ENCODE measurements at regions not wholly inside any gene's neighbourhood (a gene's known extent, or its start where the extent isn't known, plus 50 kb on each side); places are given as distances from the start of the nearest gene placed in this dataset.

DNA sequence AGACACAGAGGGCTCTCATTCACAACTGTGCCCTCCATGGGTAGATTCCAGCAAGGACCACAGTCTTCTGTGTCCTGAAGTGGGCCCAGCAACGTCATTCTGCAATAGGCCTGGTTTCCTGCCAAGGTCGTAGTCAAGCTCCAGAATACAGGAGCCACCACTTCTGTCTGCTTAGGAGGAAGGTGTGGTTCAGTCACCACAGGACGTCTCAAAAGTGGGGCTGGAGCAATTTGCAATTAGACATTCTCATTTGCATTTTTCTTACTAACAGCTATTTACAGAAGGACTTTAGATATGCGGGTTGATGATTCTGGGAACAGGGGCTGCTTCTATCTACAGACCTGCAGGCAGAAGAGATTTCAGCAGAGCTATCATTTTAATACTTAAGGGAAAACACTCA, 58.7 kb upstream of the MYRIP start:
- TF ChIP-seq, protein P1, sequence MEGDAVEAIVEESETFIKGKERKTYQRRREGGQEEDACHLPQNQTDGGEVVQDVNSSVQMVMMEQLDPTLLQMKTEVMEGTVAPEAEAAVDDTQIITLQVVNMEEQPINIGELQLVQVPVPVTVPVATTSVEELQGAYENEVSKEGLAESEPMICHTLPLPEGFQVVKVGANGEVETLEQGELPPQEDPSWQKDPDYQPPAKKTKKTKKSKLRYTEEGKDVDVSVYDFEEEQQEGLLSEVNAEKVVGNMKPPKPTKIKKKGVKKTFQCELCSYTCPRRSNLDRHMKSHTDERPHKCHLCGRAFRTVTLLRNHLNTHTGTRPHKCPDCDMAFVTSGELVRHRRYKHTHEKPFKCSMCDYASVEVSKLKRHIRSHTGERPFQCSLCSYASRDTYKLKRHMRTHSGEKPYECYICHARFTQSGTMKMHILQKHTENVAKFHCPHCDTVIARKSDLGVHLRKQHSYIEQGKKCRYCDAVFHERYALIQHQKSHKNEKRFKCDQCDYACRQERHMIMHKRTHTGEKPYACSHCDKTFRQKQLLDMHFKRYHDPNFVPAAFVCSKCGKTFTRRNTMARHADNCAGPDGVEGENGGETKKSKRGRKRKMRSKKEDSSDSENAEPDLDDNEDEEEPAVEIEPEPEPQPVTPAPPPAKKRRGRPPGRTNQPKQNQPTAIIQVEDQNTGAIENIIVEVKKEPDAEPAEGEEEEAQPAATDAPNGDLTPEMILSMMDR (conservative IDR thresholded peaks at IDR 0.05) = no peak
- TF ChIP-seq EZH2 (IDR thresholded peaks at IDR 0.05; ENCODE audit: low read depth) = no peak
